GM21825 (cell line): ENCODE measurements at regions not wholly inside any gene's neighbourhood (a gene's known extent, or its start where the extent isn't known, plus 50 kb on each side); places are given as distances from the start of the nearest gene placed in this dataset.
"Not testable (repeated sequence)": the region's sequence is repeated elsewhere in the genome, so short reads cannot be mapped to it uniquely, and the experiment has no call there.

Source experiments
- ATAC-seq: cut with Tn5 transposase; IDR thresholded peaks from one replicate; pipeline ENCODE4 v1.9.1; 2021; ENCODE audit warnings: mild to moderate bottlenecking, moderate library complexity; ENCODE audit not compliant: unreplicated experiment

GRCh38 chr3:159748425-159748824 is 240.2 kb upstream of the IL12A start:
- no peak for ATAC-seq

- no peak for ATAC-seq
These were observed 239.2 kb upstream of the IL12A start for GRCh38 chr3:159749406-159749805.

GRCh38 chr3:159751146-159751545 is 237.5 kb upstream of the IL12A start:
- no peak for ATAC-seq

DNA sequence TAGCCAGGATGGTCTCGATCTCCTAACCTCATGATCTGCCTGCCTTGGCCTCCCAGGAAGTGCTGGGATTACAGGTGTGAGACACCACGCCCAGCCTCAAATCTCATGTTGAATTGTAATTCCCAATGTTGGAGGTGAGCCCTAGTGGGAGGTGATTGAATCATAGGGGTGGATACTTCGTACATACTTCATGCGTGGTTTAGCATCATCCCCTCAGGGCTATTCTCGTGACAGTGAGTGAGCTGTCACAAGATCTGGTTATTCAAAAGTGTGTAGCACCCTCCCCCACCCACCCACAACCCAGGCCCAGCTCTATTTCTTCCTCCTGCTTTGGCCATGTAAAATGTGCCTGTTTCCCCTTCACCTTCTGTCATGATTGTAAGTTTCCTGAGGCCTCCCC is 236.9 kb upstream of the IL12A start:
- ATAC-seq = no peak

DNA sequence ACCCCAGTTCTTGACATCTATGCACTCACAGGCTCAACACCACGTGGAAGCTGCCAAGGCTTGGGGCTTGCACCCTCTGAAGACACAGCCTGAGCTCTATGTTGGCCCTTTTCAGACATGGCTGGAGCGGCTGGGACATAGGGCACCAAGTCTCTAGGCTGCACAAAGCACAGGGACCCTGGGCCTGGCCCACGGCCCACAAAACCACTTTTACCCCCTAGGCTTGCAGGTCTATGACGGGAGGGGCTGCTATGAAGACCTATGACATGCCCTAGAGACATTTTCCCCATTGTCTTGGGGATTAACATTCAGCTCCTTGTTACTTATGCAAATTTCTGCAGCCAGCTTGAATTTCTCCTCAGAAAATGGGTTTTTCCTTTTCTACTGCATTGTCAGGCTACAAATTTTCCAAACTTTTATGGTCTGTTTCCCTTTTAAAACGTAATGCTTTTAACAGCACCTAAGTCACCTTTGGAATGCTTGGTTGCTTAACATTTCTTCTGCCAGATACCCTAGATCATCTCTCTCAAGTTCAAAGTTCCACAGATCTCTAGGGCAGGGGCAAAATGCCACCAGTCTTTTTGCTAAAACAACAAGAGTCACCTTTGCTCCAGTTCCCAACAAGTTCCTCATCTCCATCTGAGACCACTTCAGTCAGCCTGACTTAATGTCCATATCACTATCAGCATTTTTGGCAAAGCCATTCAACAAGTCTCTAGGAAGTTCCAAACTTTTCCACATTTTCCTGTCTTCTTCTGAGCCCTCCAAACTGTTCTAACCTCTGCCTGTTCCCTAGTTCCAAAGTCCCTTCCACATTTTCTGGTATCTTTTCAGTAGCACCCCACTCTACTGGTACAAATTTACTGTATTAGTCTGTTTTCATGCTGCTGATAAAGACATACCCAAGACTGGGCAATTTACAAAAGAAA is 232.1 kb upstream of the IL12A start:
- ATAC-seq = not testable (repeated sequence)

- ATAC-seq = no peak
These were observed 231.1 kb upstream of the IL12A start for GRCh38 chr3:159757341-159758060.

GRCh38 chr3:159760046-159760445 is 228.6 kb upstream of the IL12A start:
- ATAC-seq = no peak

DNA sequence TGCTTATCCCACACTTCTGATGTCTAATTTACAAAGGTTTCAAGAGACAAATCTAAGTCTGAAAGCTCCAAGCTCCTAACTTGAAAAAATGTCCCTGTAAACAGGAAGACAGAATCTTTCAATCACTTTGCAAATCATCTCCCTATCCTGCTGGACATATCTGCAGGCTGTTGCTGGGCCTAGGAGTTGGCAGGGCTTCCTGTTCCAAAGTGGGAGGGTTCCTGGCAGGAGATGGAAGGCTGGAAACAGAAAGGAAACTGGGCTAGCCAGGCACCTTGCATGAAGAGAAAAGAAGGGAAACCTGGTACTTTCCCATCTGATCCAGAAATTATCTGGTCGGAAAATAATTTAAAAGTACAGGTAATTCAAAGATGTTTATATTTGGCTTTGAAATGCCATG is 227.3 kb upstream of the IL12A start:
- ATAC-seq = no peak

DNA sequence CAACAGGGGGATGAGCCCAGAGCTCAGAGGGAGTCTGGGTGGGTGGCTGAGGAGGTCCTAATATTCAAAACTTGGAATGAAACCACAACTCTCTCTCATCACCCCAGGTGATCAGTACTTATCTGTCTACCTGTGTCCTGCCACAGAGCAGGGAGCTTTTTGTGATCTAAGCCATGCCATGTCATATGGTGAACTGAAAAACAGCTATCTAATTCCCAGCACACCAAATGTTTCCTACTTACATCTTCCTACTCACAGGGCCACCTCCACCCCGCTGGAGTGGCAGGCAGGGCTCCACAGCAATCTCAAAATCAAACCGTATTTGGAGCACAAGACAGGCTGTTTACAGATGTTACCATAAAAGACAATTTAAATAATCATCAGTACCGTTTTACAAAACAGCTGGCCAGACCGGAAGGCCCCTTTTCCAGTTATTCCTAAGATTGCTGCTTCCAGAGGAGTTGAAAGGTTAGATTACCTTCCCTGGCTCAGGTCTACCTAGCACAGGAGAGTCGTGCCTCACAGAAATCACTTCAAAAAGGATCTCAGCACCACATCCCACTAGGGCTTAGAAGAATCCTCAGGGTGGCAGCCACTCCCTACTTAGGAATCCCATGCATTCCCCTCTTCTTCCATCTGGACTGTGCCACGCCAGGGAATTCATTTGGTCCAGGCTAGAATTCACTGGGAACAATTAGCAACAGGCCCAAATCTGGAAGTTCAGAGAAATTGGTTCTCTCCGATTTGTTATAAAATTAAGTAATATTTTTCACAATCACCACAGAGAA is 226.6 kb upstream of the IL12A start:
- no peak for ATAC-seq

GRCh38 chr3:159763011-159763601 is 225.5 kb upstream of the IL12A start:
- peak; percentile 43 for ATAC-seq

GRCh38 chr3:159763602-159764489 is 224.8 kb upstream of the IL12A start:
- ATAC-seq = peak; percentile 66

GRCh38 chr3:159764490-159765029 is 224.1 kb upstream of the IL12A start:
- no peak for ATAC-seq

GRCh38 chr3:159765030-159765859 is 223.4 kb upstream of the IL12A start:
- no peak for ATAC-seq

DNA sequence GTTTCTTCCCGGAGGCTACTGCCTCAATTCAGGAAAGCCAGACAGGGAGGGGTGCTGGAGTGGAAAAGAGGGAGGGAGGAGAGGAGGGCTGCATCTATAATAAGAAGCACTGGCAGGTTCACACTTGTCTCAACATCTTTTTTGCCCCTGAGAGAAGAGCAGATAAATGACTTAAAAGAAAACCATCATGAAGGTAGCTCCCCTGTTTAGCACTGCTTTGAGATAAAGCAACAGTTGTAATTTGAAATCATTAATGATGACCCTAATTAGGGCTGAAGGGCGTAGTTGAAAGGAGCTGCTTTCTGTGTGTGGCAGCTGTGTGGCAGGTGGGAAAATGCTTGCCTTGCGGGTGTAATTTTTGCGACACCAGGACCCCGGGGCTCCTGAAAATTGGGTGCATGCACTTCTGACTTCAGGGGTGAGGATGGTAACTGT is 222.8 kb upstream of the IL12A start:
- ATAC-seq = no peak

GRCh38 chr3:159766563-159767185 is 222.0 kb upstream of the IL12A start:
- no peak for ATAC-seq

DNA sequence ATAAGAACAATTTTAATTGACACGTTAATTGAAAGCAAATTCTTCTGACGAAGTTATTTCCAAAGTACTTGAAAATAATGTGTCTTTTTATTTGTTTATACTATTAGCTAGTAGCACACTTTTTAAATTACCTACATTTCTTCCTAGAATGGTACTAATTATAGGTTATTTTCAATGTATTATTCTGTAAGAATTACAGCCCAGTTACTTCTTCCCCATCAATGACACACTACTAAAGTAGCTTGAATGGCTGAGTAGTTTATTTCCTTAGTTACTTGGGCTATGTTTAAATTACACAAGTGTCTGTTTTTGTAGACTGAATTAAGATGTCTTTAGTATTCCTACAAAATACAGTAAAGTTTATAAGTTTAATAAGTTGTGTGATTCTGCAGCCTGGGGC is 217.6 kb upstream of the IL12A start:
- ATAC-seq = no peak

GRCh38 chr3:159771865-159772611 is 216.6 kb upstream of the IL12A start:
- no peak for ATAC-seq

- no peak for ATAC-seq
These were observed 214.9 kb upstream of the IL12A start for GRCh38 chr3:159773706-159774105.
